Thymus (tissue), 11 donors: ENCODE measurements at regions not wholly inside any gene's neighbourhood (a gene's known extent, or its start where the extent isn't known, plus 50 kb on each side); places are given as distances from the start of the nearest gene placed in this dataset.
A peak's percentile ranks its signal among the peaks of the same experiment; 100 is the strongest.

Source experiments
- DNase-seq, 9 donors: peaks; one replicate each; pipeline ENCODE4 v3.0.0-alpha.2; 2013; ENCODE audit warnings: low spot score in 9 of 9, low read depth in 6 of 9, missing footprints in 1 of 9
- H3K27ac ChIP-seq, 2 donors: one replicate each; pipeline ENCODE4 v1.5.1; 2013; ENCODE audit warnings: control low read depth in 1 of 2, low read depth in 1 of 2, low read length in 1 of 2, mild to moderate bottlenecking in 1 of 2, moderate library complexity in 1 of 2
- H3K27me3 ChIP-seq, 2 donors: one replicate each; pipeline ENCODE4 v1.5.1; 2013; ENCODE audit warnings: low read length in 1 of 2; ENCODE audit not compliant: control insufficient read depth in 2 of 2, insufficient read depth in 1 of 2
- H3K36me3 ChIP-seq, 2 donors: one replicate each; pipeline ENCODE4 v1.5.1; 2013; ENCODE audit warnings: low read length in 1 of 2, mild to moderate bottlenecking in 1 of 2, moderate library complexity in 1 of 2; ENCODE audit not compliant: control insufficient read depth in 2 of 2, insufficient read depth in 2 of 2
- H3K4me1 ChIP-seq, 2 donors: one replicate each; pipeline ENCODE4 v1.5.1; 2013; ENCODE audit warnings: low read length in 2 of 2; ENCODE audit not compliant: control insufficient read depth in 2 of 2, insufficient read depth in 2 of 2
- H3K4me3 ChIP-seq, 2 donors: one replicate each; pipeline ENCODE4 v1.5.1; 2013; ENCODE audit warnings: low read length in 2 of 2, control low read depth in 1 of 2, mild to moderate bottlenecking in 1 of 2
- H3K9me3 ChIP-seq, 2 donors: one replicate each; pipeline ENCODE4 v1.5.1; 2013; ENCODE audit warnings: low read length in 1 of 2, mild to moderate bottlenecking in 1 of 2; ENCODE audit not compliant: control insufficient read depth in 2 of 2, insufficient read depth in 1 of 2
- WGBS: extraction: QIAGEN DNeasy Blood & Tissue Kit; methylation state at CpG from one replicate; pipeline ENCODE4 v1.1.7; 2013; 5-methylcytosine and 5-hydroxymethylcytosine counted together
- donor health status: healthy.

- H3K4me3 ChIP-seq = no peak overlapping the region
- H3K9me3 ChIP-seq = no peaks in the 10 kb centered on the region
- H3K4me1 ChIP-seq = no peaks in the 10 kb centered on the region
- 0% methylated on average over 1 of the region's 1 CpG for WGBS
- H3K27ac ChIP-seq = no peak overlapping the region
- H3K27me3 ChIP-seq = no peaks in the 10 kb centered on the region
- DNase-seq = no peak
- H3K36me3 ChIP-seq = no peaks in the 10 kb centered on the region
Observed at GRCh38 chr12:91591639-91591987, 409.0 kb upstream of the DCN start.

DNA sequence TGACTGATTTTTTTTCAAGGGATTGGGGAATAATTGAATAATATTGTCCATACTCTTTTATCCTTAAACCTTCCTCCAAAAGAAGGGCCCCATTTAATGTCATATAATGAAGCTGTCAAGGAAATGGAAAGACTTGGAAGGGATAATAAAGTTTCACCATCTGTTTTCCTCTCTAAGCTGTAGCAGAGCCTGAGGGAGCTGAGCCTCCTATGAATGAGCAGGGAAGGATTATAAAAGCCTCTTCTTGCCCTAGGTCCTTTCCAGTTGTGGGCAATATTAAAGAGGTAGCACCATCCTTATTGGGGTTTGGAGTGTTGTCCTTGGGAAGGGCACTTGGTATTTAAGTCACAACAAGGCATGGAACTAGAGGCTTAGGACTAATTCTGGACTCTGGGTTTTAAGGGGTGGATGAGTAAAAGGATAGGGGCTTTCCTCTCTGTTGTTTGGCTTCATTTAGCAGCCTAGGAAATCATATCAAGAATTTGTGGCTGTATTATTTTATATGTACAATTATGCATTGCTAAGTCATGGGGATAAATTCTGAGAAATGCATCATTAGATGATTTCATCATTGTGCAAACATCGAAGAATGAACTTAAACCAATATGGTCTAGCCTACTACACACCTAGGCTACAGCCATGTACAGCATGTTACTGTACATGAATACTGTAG is 408.5 kb upstream of the DCN start:
- H3K36me3 ChIP-seq = no peaks in the 10 kb centered on the region
- no peak overlapping the region for H3K27ac ChIP-seq
- WGBS = 99% methylated on average over 1 of the region's 1 CpG
- no peak for DNase-seq
- no peaks in the 10 kb centered on the region for H3K9me3 ChIP-seq
- H3K27me3 ChIP-seq = no peaks in the 10 kb centered on the region
- H3K4me3 ChIP-seq = no peak overlapping the region
- H3K4me1 ChIP-seq = no peaks in the 10 kb centered on the region

DNA sequence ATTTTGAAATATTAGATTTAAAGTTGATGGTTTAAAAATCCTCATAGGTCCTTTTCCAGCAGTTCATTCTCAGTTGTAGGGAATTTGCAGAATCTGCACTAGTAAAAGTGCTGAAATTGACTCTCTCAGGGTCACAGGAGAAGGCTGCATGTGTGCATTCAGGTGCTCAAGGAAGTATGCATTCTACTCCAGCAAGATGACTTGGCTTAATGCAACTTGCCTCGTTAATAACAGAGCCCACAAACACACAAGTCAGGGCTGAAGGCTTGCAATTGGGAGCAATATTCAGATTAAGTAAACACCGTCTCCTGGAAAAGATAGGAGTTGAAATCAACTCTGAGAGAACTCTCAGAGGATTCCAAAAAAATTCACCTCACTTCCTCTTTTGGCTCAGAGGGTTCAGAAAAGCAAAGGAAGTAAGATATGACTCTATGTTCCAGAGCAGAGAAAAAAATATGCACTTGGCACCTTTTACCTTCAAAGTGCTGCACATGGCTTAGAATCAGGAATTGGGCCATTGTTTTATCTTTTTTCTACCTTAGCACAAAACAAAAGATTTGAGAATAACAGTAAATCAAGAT is 406.3 kb upstream of the DCN start:
- no peaks in the 10 kb centered on the region for H3K9me3 ChIP-seq
- H3K27me3 ChIP-seq = no peaks in the 10 kb centered on the region
- peak overlapping the region in 1 of 2 donors; percentile 9 for H3K27ac ChIP-seq
- H3K4me1 ChIP-seq = no peaks in the 10 kb centered on the region
- H3K4me3 ChIP-seq = no peak overlapping the region
- H3K36me3 ChIP-seq = no peaks in the 10 kb centered on the region
- 34% methylated on average over 2 of the region's 2 CpGs for WGBS
- DNase-seq = no peak

- Histone ChIP-seq H3K9me3 (no peaks in the 10 kb centered on the region), H3K4me3 (no peak overlapping the region), H3K4me1 (no peaks in the 10 kb centered on the region), H3K36me3 (no peaks in the 10 kb centered on the region), H3K27ac (no peak overlapping the region), H3K27me3 (no peaks in the 10 kb centered on the region)
- 96% methylated on average over 5 of the region's 5 CpGs for WGBS
- no peak for DNase-seq
Observed at GRCh38 chr12:91586015-91586414, 403.4 kb upstream of the DCN start.

DNA sequence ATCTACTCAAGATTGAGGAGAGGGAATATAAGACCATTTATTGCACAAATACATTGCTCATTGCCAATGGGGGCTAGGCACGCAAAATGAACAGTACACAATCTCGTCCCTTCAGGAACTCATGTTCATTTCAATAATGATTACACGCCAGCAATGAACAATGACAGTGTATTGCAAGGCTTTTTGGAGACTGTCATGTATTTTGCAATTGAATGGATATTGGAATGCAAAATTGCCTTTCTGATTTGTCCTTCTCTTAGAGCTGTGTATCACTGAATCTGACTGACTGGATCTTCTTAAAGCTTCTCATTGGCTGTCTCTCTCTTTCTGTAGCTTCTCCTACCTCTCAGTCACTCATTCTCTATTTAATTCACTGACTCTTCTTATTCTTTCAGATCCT is 400.2 kb upstream of the DCN start:
- 99% methylated on average over 3 of the region's 3 CpGs for WGBS
- no peak for DNase-seq
- Histone ChIP-seq H3K4me1 (no peaks in the 10 kb centered on the region), H3K36me3 (no peaks in the 10 kb centered on the region), H3K9me3 (no peaks in the 10 kb centered on the region), H3K27me3 (no peaks in the 10 kb centered on the region), H3K27ac (no peak overlapping the region), H3K4me3 (no peak overlapping the region)

DNA sequence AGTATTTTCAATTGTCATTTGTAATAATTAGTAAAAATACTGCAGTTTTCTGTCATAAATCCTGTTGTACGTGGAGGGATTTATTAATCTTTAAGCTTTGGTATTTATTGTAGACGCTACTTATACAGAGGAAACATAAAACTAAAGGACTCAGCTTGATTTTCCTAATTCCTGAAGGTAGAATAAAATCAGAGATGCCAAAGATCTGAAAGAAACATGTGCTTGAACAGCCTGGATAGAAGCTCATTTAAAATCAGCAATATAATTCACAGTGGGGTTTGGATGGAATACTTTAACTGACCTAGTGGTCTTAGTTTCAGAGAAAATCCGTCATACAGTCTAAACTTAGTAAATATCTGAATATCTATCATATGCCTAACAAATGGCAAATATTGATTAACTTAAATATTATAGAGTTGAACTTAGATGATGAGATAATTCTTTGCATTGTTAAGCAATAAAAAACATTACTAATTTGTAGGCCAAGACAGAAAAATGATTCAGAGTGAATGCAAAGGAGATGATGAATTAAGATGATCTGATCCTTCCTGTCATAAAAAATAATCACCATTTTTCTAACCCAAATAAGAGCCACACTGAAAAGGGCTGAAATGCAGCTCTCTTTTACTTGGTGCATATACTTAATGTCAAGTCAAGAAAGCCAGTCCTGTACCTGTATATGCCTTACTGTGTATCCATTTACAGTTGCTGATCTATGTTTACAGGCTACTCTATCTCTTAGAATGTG is 397.1 kb upstream of the DCN start:
- no peaks in the 10 kb centered on the region for H3K9me3 ChIP-seq
- H3K27me3 ChIP-seq = no peaks in the 10 kb centered on the region
- no peak overlapping the region for H3K27ac ChIP-seq
- H3K4me3 ChIP-seq = no peak overlapping the region
- H3K36me3 ChIP-seq = no peaks in the 10 kb centered on the region
- DNase-seq = no peak
- no peaks in the 10 kb centered on the region for H3K4me1 ChIP-seq
- WGBS = 65% methylated on average over 3 of the region's 3 CpGs

DNA sequence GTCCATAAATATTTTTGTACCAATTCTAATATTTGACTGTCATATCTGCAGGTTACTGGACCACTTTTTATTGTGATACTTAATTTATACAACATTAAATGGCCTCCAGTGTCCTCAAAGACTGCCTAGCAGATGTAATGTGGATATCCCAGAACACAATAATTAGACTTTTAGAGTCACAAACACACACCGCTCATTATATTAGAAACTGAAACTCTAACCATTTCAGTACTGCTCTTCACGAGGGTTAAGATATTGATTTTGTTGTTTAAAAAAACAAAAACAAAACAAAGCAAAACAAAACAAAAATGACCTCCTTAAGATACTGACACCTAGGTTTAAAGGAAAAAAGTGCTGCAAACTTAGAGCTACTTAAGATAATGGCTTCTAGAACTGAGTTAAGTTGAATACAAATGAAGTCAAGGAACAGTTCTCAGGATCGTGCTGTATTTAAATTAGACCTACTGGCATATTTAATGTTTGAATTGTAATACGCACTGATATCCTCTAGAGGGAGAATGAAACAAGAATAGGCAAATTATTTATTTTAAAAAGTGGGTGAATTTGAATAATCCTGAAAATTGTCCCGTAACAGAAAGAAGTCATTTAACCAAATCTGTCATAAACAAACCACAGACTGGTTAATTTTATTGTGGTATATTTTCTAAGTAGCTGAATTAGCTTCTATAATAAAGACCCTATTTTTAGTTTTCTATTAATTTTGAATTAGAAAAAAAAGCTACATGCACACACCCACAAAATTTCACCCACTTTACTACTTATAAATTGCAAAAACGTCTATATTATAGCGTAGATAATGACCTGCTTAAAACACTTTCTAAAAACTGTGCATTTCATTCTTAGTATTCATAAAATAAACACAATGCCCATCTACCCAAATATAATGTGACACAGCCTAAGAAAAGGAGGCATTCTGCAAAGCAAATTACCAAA is 395.2 kb upstream of the DCN start:
- H3K27me3 ChIP-seq = no peaks in the 10 kb centered on the region
- no peaks in the 10 kb centered on the region for H3K9me3 ChIP-seq
- H3K4me3 ChIP-seq = no peak overlapping the region
- H3K36me3 ChIP-seq = no peaks in the 10 kb centered on the region
- no peak overlapping the region for H3K27ac ChIP-seq
- peak in 2 of 9 donors; percentile 8 to 47 for DNase-seq
- no peaks in the 10 kb centered on the region for H3K4me1 ChIP-seq
- 40% methylated on average over 7 of the region's 7 CpGs for WGBS

DNA sequence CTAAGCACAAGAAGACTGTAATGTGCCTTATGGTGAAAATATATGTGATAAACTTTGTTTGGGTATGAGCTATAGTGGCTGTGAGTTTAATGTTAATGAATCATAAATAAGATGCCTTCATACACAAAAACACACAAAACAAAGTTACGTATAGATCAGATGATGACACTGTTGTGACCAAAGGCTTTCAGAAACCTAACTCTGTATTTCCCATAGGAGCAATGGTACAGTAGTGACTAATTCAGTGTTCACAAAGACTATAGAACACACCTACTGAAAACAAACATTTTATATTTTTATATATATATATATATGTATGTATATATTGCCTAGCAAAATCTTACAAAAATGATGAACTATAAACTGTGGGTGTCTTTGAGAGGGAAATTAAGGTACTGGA is 393.8 kb upstream of the DCN start:
- no peak for DNase-seq
- no peaks in the 10 kb centered on the region for H3K4me1 ChIP-seq
- no peak overlapping the region for H3K4me3 ChIP-seq
- H3K27ac ChIP-seq = no peak overlapping the region
- no peaks in the 10 kb centered on the region for H3K27me3 ChIP-seq
- H3K36me3 ChIP-seq = no peaks in the 10 kb centered on the region
- H3K9me3 ChIP-seq = no peaks in the 10 kb centered on the region
- 97% methylated on average over 1 of the region's 1 CpG for WGBS

DNA sequence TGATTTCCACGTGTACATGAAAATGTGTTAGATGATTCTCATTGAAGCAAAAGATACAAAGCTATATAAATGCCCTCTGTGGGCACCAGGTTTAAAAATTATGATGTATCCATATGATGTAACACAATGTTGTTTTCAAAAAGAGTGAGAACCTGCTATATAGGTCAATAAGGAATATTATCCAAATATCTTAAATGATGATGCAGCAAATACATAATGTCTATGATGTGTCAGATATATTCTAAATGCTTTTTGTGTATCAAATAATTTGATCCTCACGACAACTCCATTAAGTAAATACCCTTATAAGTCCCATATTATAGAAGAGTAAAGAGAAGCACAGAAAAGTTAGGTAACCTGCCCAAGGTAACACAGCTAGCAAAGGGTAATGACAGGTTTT is 393.0 kb upstream of the DCN start:
- H3K27ac ChIP-seq = no peak overlapping the region
- DNase-seq = no peak
- no peaks in the 10 kb centered on the region for H3K4me1 ChIP-seq
- no peaks in the 10 kb centered on the region for H3K27me3 ChIP-seq
- 99% methylated on average over 2 of the region's 2 CpGs for WGBS
- no peaks in the 10 kb centered on the region for H3K9me3 ChIP-seq
- H3K36me3 ChIP-seq = no peaks in the 10 kb centered on the region
- no peak overlapping the region for H3K4me3 ChIP-seq
